ENCODE measurements at regions not wholly inside any gene's neighbourhood (a gene's known extent, or its start where the extent isn't known, plus 50 kb on each side); places are given as distances from the start of the nearest gene placed in this dataset.

DNA sequence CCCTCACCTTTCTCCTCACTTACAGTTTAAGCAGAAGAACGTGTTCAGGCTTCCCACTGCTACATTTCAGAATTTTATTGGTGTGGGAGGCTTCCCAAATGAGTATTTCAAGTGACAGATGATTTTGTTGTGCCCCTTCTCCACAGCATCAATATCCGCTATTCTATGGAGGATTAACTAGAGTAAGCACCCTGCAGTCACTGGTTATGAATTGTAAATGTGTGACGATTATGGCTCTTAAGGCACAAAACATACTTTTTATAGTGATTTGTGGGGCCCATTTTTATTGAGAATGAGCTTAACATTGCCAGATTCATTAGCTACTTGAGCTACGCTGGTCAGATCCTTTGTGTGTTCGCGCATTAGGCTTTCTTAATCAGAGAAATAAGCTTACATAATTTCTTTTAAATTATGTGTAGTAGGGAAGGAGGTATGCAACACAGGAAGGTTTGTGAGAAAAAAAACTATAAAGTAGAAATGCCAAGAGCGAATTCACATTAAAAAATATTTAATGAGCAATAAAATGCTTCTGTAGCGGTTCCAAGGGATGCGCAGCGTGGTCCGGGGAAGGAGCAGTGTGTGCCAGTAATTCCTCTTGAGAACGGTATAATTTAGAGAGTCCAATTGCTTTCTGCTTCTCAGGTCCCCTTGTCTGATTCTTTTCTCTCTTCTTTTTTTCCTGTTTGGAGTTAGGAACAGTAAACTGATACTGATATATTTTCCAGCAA is 2380.4 kb downstream of the MAT2B start:
- Histone ChIP-seq H3K27me3 (ENCODE audit: control insufficient read depth in 2 of 2, insufficient read depth in 2 of 2, low read length in 2 of 2) (no peaks in the 10 kb centered on the region), H3K4me3 (ENCODE audit: low read length in 2 of 2) (no peak overlapping the region), H3K27ac (ENCODE audit: low read depth in 2 of 2, low read length in 2 of 2) (no peak overlapping the region), H3K9me3 (ENCODE audit: control insufficient read depth in 2 of 2, low read length in 2 of 2) (peaks cover 0 to 6% of the 10 kb centered on the region in 2 donors), H3K4me1 (ENCODE audit: control insufficient read depth in 2 of 2, insufficient read depth in 2 of 2, low read length in 2 of 2) (no peaks in the 10 kb centered on the region), H3K9ac (ENCODE audit: low read depth in 1 of 2, low read length in 2 of 2) (no peak overlapping the region), H3K36me3 (ENCODE audit: control insufficient read depth in 2 of 2, insufficient read depth in 2 of 2, low read length in 2 of 2) (no peaks in the 10 kb centered on the region)

DNA sequence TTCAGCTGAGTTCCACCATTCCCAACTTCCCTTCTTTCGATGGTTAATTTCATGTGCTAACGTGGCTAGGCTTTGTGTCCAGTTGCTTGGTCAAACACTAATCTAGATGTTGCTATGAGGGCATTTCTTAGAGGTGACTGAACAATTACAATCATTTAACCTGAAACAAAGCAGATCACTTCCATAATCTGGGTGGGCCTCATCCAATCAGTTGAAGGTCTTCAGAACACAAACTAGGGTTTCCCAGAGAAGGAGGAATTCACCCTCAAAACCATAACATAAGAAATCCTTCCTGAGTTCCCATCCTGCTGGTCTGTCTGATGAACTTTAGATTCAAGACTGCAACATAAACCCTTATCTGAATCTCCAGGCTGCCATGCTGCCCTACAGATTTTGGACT is 2381.7 kb downstream of the MAT2B start:
- peaks cover 0 to 6% of the 10 kb centered on the region in 2 donors for H3K9me3 ChIP-seq (ENCODE audit: control insufficient read depth in 2 of 2, low read length in 2 of 2)
- no peaks in the 10 kb centered on the region for H3K27me3 ChIP-seq (ENCODE audit: control insufficient read depth in 2 of 2, insufficient read depth in 2 of 2, low read length in 2 of 2)
- no peaks in the 10 kb centered on the region for H3K36me3 ChIP-seq (ENCODE audit: control insufficient read depth in 2 of 2, insufficient read depth in 2 of 2, low read length in 2 of 2)
- H3K9ac ChIP-seq (ENCODE audit: low read depth in 1 of 2, low read length in 2 of 2) = no peak overlapping the region
- H3K4me3 ChIP-seq (ENCODE audit: low read length in 2 of 2) = no peak overlapping the region
- no peak overlapping the region for H3K27ac ChIP-seq (ENCODE audit: low read depth in 2 of 2, low read length in 2 of 2)
- H3K4me1 ChIP-seq (ENCODE audit: control insufficient read depth in 2 of 2, insufficient read depth in 2 of 2, low read length in 2 of 2) = no peaks in the 10 kb centered on the region

DNA sequence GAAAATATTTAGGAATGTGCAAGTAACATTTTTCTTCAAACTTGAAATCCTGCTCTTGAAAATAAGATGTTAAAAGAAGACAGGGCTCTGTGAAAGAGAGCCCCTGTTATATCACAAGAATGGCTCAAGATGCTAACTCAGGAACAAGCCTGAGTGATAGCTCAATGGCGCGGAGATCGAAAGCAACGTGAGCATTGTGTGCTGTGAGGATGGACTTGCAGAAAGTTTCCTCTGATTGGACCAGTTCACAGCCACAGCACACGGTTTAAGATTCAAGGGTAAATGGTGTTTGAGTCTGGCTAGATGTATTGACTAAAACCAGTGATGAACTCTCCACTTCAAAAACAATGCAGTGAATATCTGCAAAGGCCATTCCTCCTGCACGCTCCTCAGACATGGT is 2387.0 kb downstream of the MAT2B start:
- Histone ChIP-seq H3K27me3 (ENCODE audit: control insufficient read depth in 2 of 2, insufficient read depth in 2 of 2, low read length in 2 of 2) (no peaks in the 10 kb centered on the region), H3K9ac (ENCODE audit: low read depth in 1 of 2, low read length in 2 of 2) (no peak overlapping the region)

DNA sequence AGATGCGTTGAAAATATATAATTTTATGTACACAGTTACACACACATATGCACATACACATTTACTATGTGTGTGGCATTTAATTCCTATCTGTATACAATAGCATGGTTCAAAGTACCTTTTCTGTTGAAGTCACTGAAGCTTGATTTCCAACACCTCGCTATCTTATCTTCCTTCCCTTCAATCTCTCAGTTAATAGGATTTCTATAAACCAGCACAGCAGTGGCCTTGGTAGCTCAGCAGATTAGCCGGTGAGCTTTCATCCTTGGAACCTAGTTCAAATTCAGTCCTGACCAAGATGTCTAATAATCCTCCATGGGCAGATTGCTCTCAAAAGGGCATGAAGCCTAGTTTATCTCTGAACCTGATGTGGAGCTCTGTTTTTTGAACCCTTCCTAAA is 2389.5 kb downstream of the MAT2B start:
- no peaks in the 10 kb centered on the region for H3K36me3 ChIP-seq (ENCODE audit: control insufficient read depth in 2 of 2, insufficient read depth in 2 of 2, low read length in 2 of 2)

More for the DNA sequence above, 2387.0 kb downstream of the MAT2B start:
- Histone ChIP-seq H3K9me3 (ENCODE audit: control insufficient read depth in 2 of 2, low read length in 2 of 2) (peaks cover 0 to 2% of the 10 kb centered on the region in 2 donors), H3K4me1 (ENCODE audit: control insufficient read depth in 2 of 2, insufficient read depth in 2 of 2, low read length in 2 of 2) (no peaks in the 10 kb centered on the region), H3K4me3 (ENCODE audit: low read length in 2 of 2) (no peak overlapping the region), H3K27ac (ENCODE audit: low read depth in 2 of 2, low read length in 2 of 2) (no peak overlapping the region), H3K36me3 (ENCODE audit: control insufficient read depth in 2 of 2, insufficient read depth in 2 of 2, low read length in 2 of 2) (no peaks in the 10 kb centered on the region)

DNA sequence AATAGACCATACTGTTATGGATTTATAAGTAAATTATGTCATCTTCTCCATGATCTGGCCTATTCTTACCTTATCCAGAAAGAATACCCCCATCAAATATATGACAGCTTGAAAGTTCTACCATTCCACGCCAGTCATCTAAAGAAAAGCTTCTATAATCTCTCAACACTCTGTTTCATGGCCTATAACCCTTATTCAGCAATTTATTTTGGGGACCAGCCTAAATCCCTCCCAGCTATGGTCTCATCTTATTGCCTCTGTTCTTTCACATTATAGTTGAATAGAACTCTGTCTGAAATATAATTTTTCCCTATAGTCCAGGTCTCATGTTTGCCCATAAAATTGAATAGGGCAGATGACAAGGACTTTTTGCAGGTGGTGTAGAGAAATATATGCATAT is 2387.6 kb upstream of the WWC1 start:
- H3K9me3 ChIP-seq (ENCODE audit: control insufficient read depth in 2 of 2, low read length in 2 of 2) = no peaks in the 10 kb centered on the region
- no peak overlapping the region for H3K4me3 ChIP-seq (ENCODE audit: low read length in 2 of 2)
- no peaks in the 10 kb centered on the region for H3K36me3 ChIP-seq (ENCODE audit: control insufficient read depth in 2 of 2, insufficient read depth in 2 of 2, low read length in 2 of 2)
- no peaks in the 10 kb centered on the region for H3K4me1 ChIP-seq (ENCODE audit: control insufficient read depth in 2 of 2, insufficient read depth in 2 of 2, low read length in 2 of 2)
- no peak overlapping the region for H3K9ac ChIP-seq (ENCODE audit: low read depth in 1 of 2, low read length in 2 of 2)
- no peak overlapping the region for H3K27ac ChIP-seq (ENCODE audit: low read depth in 2 of 2, low read length in 2 of 2)
- H3K27me3 ChIP-seq (ENCODE audit: control insufficient read depth in 2 of 2, insufficient read depth in 2 of 2, low read length in 2 of 2) = no peaks in the 10 kb centered on the region

More for the DNA sequence above, 2389.5 kb downstream of the MAT2B start:
- no peaks in the 10 kb centered on the region for H3K9me3 ChIP-seq (ENCODE audit: control insufficient read depth in 2 of 2, low read length in 2 of 2)
- no peaks in the 10 kb centered on the region for H3K4me1 ChIP-seq (ENCODE audit: control insufficient read depth in 2 of 2, insufficient read depth in 2 of 2, low read length in 2 of 2)
- no peak overlapping the region for H3K27ac ChIP-seq (ENCODE audit: low read depth in 2 of 2, low read length in 2 of 2)
- H3K9ac ChIP-seq (ENCODE audit: low read depth in 1 of 2, low read length in 2 of 2) = no peak overlapping the region
- H3K4me3 ChIP-seq (ENCODE audit: low read length in 2 of 2) = no peak overlapping the region
- H3K27me3 ChIP-seq (ENCODE audit: control insufficient read depth in 2 of 2, insufficient read depth in 2 of 2, low read length in 2 of 2) = no peaks in the 10 kb centered on the region

DNA sequence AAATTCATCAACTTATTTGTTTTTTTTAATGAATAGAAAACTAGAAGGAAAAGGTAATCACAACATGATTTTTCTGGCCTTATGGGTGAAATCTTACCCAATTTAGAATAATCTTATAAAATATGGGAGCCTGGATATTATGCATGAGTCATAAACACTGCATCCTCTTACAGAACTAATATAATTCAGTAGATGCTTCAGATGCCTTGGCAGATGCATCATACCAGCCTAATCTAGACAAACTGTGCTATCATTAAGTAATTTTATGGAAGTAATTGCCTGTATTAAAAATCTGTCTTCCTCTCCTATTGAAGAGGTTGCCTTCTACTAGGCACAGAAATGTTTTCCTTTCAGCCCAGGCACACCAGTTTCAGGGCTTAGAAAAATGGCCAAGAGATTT is 2384.6 kb upstream of the WWC1 start:
- Histone ChIP-seq H3K9me3 (ENCODE audit: control insufficient read depth in 2 of 2, low read length in 2 of 2) (no peaks in the 10 kb centered on the region), H3K36me3 (ENCODE audit: control insufficient read depth in 2 of 2, insufficient read depth in 2 of 2, low read length in 2 of 2) (no peaks in the 10 kb centered on the region), H3K9ac (ENCODE audit: low read depth in 1 of 2, low read length in 2 of 2) (no peak overlapping the region), H3K27ac (ENCODE audit: low read depth in 2 of 2, low read length in 2 of 2) (no peak overlapping the region), H3K27me3 (ENCODE audit: control insufficient read depth in 2 of 2, insufficient read depth in 2 of 2, low read length in 2 of 2) (no peaks in the 10 kb centered on the region), H3K4me3 (ENCODE audit: low read length in 2 of 2) (no peak overlapping the region), H3K4me1 (ENCODE audit: control insufficient read depth in 2 of 2, insufficient read depth in 2 of 2, low read length in 2 of 2) (no peaks in the 10 kb centered on the region)

DNA sequence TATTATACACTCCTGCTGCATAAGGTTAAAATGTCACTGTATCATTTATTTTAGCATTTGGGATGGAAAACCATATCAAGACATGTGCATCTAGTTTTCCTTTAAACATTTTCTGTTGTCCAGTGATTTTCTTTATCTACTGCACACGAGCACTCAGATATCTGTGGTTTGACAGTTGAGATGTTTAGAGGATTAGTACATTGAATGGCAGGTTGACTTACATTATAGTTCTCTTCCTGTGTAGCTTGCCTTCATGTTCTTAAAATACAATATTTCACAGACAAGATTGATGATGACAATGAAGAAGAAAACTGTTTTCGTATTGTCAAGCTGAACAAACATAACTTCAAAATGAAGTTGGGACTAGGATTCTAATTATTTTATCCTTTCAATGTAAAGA is 2378.4 kb upstream of the WWC1 start:
- H3K27ac ChIP-seq (ENCODE audit: low read depth in 2 of 2, low read length in 2 of 2) = no peak overlapping the region
- H3K9me3 ChIP-seq (ENCODE audit: control insufficient read depth in 2 of 2, low read length in 2 of 2) = no peaks in the 10 kb centered on the region
- H3K4me3 ChIP-seq (ENCODE audit: low read length in 2 of 2) = no peak overlapping the region
- no peaks in the 10 kb centered on the region for H3K36me3 ChIP-seq (ENCODE audit: control insufficient read depth in 2 of 2, insufficient read depth in 2 of 2, low read length in 2 of 2)
- H3K4me1 ChIP-seq (ENCODE audit: control insufficient read depth in 2 of 2, insufficient read depth in 2 of 2, low read length in 2 of 2) = no peaks in the 10 kb centered on the region
- no peak overlapping the region for H3K9ac ChIP-seq (ENCODE audit: low read depth in 1 of 2, low read length in 2 of 2)
- no peaks in the 10 kb centered on the region for H3K27me3 ChIP-seq (ENCODE audit: control insufficient read depth in 2 of 2, insufficient read depth in 2 of 2, low read length in 2 of 2)

DNA sequence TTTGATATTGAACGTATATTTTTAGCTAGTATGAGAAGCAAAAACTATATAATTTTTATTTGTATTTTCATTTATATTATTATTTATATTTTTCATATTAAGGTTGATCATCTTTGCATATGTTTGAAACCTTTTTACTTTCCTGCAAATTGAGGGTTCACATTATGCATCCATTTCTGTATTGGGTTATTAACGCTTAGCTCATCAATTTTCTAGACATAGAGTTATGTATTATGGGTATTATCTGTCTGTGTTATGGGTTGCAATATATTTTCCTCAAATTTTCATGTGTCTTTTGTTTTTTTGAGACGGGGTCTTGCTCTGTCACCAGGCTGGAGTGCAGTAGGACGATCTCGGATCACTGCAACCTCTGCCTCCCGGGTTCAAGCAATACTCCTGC is 2377.0 kb upstream of the WWC1 start:
- Histone ChIP-seq H3K36me3 (ENCODE audit: control insufficient read depth in 2 of 2, insufficient read depth in 2 of 2, low read length in 2 of 2) (no peaks in the 10 kb centered on the region), H3K27ac (ENCODE audit: low read depth in 2 of 2, low read length in 2 of 2) (no peak overlapping the region), H3K4me1 (ENCODE audit: control insufficient read depth in 2 of 2, insufficient read depth in 2 of 2, low read length in 2 of 2) (no peaks in the 10 kb centered on the region), H3K9ac (ENCODE audit: low read depth in 1 of 2, low read length in 2 of 2) (no peak overlapping the region), H3K27me3 (ENCODE audit: control insufficient read depth in 2 of 2, insufficient read depth in 2 of 2, low read length in 2 of 2) (no peaks in the 10 kb centered on the region), H3K4me3 (ENCODE audit: low read length in 2 of 2) (no peak overlapping the region), H3K9me3 (ENCODE audit: control insufficient read depth in 2 of 2, low read length in 2 of 2) (no peaks in the 10 kb centered on the region)

DNA sequence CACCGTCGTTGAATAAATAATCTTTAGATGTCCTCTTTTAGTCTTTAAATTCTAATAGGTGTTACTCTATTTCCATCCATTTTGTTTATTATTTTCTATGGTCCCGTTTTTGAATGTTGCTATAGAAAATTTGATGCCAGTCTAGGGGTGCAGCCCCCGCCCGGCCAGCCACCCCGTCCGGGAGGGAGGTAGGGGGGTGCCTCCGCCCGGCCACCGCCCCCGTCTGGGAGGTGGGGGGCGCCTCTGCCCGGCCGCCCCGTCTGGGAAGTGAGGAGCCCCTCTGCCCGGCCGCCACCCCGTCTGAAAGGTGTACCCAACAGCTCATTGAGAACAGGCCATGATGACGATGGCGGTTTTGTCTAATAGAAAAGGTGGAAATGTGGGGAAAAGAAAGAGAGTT is 2372.2 kb upstream of the WWC1 start:
- Histone ChIP-seq H3K4me1 (ENCODE audit: control insufficient read depth in 2 of 2, insufficient read depth in 2 of 2, low read length in 2 of 2) (no peaks in the 10 kb centered on the region), H3K4me3 (ENCODE audit: low read length in 2 of 2) (no peak overlapping the region), H3K9me3 (ENCODE audit: control insufficient read depth in 2 of 2, low read length in 2 of 2) (no peaks in the 10 kb centered on the region), H3K9ac (ENCODE audit: low read depth in 1 of 2, low read length in 2 of 2) (no peak overlapping the region), H3K36me3 (ENCODE audit: control insufficient read depth in 2 of 2, insufficient read depth in 2 of 2, low read length in 2 of 2) (no peaks in the 10 kb centered on the region), H3K27ac (ENCODE audit: low read depth in 2 of 2, low read length in 2 of 2) (no peak overlapping the region), H3K27me3 (ENCODE audit: control insufficient read depth in 2 of 2, insufficient read depth in 2 of 2, low read length in 2 of 2) (no peaks in the 10 kb centered on the region)

DNA sequence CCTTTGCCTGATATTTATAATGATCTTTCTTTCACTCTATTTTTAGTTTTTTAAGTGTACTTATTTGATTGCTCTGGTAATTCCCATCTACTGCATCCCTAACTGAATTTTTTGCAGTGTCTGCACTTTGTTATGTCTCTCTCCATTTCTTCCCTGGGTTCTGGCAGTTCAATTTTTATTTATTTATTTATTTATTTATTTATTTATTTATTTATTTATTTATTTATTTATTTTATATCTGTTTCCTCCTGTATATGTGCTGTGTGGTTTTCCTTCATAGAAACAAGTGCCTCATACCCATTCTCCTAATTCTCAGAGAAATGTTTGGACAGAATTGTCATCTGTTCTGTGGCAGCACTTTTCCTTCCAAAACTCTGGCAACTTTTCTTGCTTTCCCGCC is 2370.8 kb upstream of the WWC1 start:
- Histone ChIP-seq H3K9me3 (ENCODE audit: control insufficient read depth in 2 of 2, low read length in 2 of 2) (no peaks in the 10 kb centered on the region), H3K4me3 (ENCODE audit: low read length in 2 of 2) (no peak overlapping the region), H3K27me3 (ENCODE audit: control insufficient read depth in 2 of 2, insufficient read depth in 2 of 2, low read length in 2 of 2) (no peaks in the 10 kb centered on the region), H3K4me1 (ENCODE audit: control insufficient read depth in 2 of 2, insufficient read depth in 2 of 2, low read length in 2 of 2) (no peaks in the 10 kb centered on the region), H3K27ac (ENCODE audit: low read depth in 2 of 2, low read length in 2 of 2) (no peak overlapping the region), H3K9ac (ENCODE audit: low read depth in 1 of 2, low read length in 2 of 2) (no peak overlapping the region), H3K36me3 (ENCODE audit: control insufficient read depth in 2 of 2, insufficient read depth in 2 of 2, low read length in 2 of 2) (no peaks in the 10 kb centered on the region)

Data from mucosa of rectum (tissue), 2 donors.